Vagina (tissue), 2 donors: ENCODE measurements at regions not wholly inside any gene's neighbourhood (a gene's known extent, or its start where the extent isn't known, plus 50 kb on each side); places are given as distances from the start of the nearest gene placed in this dataset.
"Not testable (repeated sequence)": the region's sequence is repeated elsewhere in the genome, so short reads cannot be mapped to it uniquely, and the experiment has no call there.

ENCODE experiments used
- DNase-seq, 2 donors: peaks; one replicate each; pipeline ENCODE4 v3.0.0-alpha.2; 2017; ENCODE audit errors: extremely low spot score in 2 of 2
- H3K27ac ChIP-seq: fragments of 200-600 bp; sonication (generic); one replicate; pipeline ENCODE4 v1.5.1; 2019
- H3K27me3 ChIP-seq: fragments of 200-600 bp; sonication (generic); one replicate; pipeline ENCODE4 v1.5.1; 2019
- H3K36me3 ChIP-seq, 2 donors: fragments of 200-600 bp; sonication (generic); one replicate each; pipeline ENCODE4 v1.5.1; 2017 to 2019
- H3K4me1 ChIP-seq: fragments of 200-600 bp; sonication (generic); one replicate; pipeline ENCODE4 v1.5.1; 2019
- H3K4me3 ChIP-seq, 2 donors: fragments of 200-600 bp; sonication (generic); 1 replicate in 1 of 2; 2 replicates in 1 of 2; pipeline ENCODE4 v1.5.1; 2016 to 2019
- H3K9me3 ChIP-seq: fragments of 200-600 bp; sonication (generic); one replicate; pipeline ENCODE4 v1.5.1; 2019
- POLR2A ChIP-seq, 2 donors: fragments of 450-650 bp; IDR thresholded peaks; one replicate each; pipeline ENCODE4 v1.6.1; 2017; ENCODE audit warnings: antibody characterized with exemption in 2 of 2, mild to moderate bottlenecking in 2 of 2, moderate library complexity in 2 of 2
- POLR2AphosphoS5 ChIP-seq, 2 donors: sonication (generic); formaldehyde crosslinking; IDR thresholded peaks; one replicate each; pipeline ENCODE4 v1.9.0; 2017; ENCODE audit warnings: antibody characterized with exemption in 2 of 2, mild to moderate bottlenecking in 2 of 2, low read depth in 1 of 2; ENCODE audit not compliant: insufficient read depth in 1 of 2
- intact Hi-C: fragments of 100-400 bp; cut with DNase I; formaldehyde crosslinking; loops from one replicate; pipeline ENCODE4 v1.15.1; 2023
- TF ChIP-seq, protein P1 (sequence below), 3 experiments: fragments of 450-650 bp in 2 of 3; fragments of 200-600 bp in 1 of 3; sonication (generic) in 1 of 3; IDR thresholded peaks; one replicate each; pipeline ENCODE4 v1.5.1; 2017 to 2019; ENCODE audit warnings: antibody characterized with exemption in 3 of 3, mild to moderate bottlenecking in 2 of 3, moderate library complexity in 2 of 3

DNA sequence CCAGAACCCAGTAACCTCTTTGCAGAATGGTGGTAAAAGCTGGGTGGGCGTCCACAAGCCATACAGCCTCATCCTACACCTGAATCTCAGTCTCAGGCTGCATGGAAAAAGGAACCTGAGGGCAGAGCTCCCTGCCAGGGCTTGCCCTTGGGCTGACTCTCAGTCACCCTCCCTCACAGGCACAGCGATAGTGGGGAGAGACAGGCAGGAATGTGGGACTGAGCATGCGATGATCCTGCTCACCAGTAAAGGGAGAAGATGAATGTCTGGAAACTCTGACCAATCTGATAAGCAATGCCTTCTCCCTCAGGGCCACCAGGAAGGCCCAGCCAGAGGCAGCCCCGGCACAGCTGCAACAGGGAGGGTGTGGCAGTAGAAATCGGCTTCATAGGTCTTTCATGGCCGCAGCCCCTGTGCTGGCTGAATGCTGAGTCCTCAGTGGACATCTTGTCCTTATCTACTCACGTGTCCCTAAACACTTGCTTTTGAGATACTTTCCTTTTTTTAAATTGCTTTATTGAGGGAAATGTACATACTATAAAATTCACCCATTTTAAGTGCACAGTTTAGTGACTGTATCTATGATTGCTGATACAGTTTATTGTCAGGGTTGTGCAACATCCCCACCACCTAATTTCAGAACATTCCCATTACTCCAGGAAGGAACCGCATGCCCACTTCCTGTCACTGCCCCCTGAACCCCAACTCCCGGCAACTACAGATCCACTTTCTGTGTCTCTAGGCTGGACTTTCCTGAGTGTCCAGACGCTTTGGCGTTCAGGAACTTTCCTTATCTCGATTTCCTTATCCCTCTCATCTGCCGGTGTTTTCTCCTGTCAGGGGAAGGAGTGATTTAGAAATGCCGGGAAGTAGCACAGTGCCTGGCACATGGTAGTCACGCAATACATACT is 258.1 kb downstream of the PCNX1 start:
- H3K36me3 ChIP-seq, result no peaks in the 10 kb centered on the region
- no peak overlapping the region for H3K27ac ChIP-seq
- intact Hi-C loops, result no loop called here
- H3K4me1 ChIP-seq, result no peaks in the 10 kb centered on the region
- H3K4me3 ChIP-seq, result no peak overlapping the region
- H3K27me3 ChIP-seq, result no peaks in the 10 kb centered on the region
- DNase-seq, result no peak
- H3K9me3 ChIP-seq, result no peaks in the 10 kb centered on the region
- no peak for TF ChIP-seq POLR2A (IDR thresholded peaks at IDR 0.05)
- TF ChIP-seq, protein P1, sequence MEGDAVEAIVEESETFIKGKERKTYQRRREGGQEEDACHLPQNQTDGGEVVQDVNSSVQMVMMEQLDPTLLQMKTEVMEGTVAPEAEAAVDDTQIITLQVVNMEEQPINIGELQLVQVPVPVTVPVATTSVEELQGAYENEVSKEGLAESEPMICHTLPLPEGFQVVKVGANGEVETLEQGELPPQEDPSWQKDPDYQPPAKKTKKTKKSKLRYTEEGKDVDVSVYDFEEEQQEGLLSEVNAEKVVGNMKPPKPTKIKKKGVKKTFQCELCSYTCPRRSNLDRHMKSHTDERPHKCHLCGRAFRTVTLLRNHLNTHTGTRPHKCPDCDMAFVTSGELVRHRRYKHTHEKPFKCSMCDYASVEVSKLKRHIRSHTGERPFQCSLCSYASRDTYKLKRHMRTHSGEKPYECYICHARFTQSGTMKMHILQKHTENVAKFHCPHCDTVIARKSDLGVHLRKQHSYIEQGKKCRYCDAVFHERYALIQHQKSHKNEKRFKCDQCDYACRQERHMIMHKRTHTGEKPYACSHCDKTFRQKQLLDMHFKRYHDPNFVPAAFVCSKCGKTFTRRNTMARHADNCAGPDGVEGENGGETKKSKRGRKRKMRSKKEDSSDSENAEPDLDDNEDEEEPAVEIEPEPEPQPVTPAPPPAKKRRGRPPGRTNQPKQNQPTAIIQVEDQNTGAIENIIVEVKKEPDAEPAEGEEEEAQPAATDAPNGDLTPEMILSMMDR (IDR thresholded peaks at IDR 0.05), result no peak
- TF ChIP-seq POLR2AphosphoS5 (IDR thresholded peaks at IDR 0.05; ENCODE audit: insufficient read depth in 1 of 2, low read depth in 1 of 2), result no peak

DNA sequence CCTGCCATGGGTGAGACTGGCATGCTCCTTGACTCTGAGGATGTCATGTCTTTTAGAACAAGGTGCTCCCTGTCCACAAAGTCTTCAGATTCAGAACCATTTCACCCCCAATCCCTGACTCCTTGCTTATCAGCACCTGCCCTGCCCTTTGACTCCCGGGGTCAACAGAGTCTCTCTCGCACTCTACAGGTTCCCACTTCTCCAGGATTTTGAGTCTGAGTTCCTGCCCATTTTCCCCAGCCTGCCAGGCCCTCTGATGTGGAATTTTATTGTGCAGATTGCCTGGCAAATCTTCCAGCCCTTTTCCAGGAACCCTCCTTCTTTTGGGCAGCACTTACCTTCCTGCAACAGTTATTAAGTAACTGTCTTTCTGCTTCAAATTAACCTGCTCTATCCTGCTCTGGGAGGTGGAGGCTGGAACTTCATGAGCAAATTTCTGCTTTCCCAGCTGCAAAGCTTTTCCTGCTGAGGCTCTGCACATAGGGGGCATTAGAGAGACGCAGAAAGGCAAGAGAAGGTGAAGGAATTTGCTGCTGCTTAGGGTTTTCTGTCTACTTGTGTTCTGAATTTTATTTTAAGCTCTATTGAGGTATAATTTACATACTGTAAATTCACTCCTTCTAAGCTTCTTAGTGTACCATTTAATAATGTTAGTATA is 259.1 kb downstream of the PCNX1 start:
- Histone ChIP-seq H3K4me1 (no peaks in the 10 kb centered on the region), H3K36me3 (no peaks in the 10 kb centered on the region), H3K9me3 (no peaks in the 10 kb centered on the region), H3K27me3 (no peaks in the 10 kb centered on the region), H3K27ac (no peak overlapping the region), H3K4me3 (no peak overlapping the region)
- intact Hi-C loops, result no loop called here
- no peak for DNase-seq
- TF ChIP-seq POLR2A (IDR thresholded peaks at IDR 0.05) (no peak), POLR2AphosphoS5 (IDR thresholded peaks at IDR 0.05; ENCODE audit: insufficient read depth in 1 of 2, low read depth in 1 of 2) (no peak)
- TF ChIP-seq, protein P1 (IDR thresholded peaks at IDR 0.05), result no peak

GRCh38 chr14:71167325-71167950 is 260.2 kb downstream of the PCNX1 start:
- H3K27me3 ChIP-seq, DNase-seq, H3K4me3 ChIP-seq, H3K36me3 ChIP-seq, H3K4me1 ChIP-seq, H3K27ac ChIP-seq, H3K9me3 ChIP-seq, intact Hi-C loops: not testable (repeated sequence)

DNA sequence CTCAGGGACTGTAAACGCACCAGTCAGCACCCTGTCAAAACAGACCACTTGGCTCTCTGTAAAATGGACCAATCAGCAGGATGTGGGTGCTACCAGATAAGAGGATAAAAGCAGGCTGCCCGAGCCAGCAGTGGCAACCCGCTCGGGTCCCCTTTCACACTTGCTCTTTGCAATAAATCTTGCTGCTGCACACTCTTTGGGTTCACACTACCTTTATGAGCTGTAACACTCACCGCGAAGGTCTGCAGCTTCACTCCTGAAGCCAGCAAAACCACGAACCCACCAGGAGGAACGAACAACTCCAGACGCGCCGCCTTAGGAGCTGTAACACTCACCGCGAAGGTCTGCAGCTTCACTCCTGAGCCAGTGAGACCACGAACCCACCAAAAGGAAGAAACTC is 260.9 kb downstream of the PCNX1 start:
- H3K36me3 ChIP-seq, H3K27ac ChIP-seq, H3K9me3 ChIP-seq, H3K4me1 ChIP-seq, intact Hi-C loops, H3K27me3 ChIP-seq, DNase-seq: not testable (repeated sequence)
- peak overlapping the region in 1 of 2 donors; percentile 22 for H3K4me3 ChIP-seq

DNA sequence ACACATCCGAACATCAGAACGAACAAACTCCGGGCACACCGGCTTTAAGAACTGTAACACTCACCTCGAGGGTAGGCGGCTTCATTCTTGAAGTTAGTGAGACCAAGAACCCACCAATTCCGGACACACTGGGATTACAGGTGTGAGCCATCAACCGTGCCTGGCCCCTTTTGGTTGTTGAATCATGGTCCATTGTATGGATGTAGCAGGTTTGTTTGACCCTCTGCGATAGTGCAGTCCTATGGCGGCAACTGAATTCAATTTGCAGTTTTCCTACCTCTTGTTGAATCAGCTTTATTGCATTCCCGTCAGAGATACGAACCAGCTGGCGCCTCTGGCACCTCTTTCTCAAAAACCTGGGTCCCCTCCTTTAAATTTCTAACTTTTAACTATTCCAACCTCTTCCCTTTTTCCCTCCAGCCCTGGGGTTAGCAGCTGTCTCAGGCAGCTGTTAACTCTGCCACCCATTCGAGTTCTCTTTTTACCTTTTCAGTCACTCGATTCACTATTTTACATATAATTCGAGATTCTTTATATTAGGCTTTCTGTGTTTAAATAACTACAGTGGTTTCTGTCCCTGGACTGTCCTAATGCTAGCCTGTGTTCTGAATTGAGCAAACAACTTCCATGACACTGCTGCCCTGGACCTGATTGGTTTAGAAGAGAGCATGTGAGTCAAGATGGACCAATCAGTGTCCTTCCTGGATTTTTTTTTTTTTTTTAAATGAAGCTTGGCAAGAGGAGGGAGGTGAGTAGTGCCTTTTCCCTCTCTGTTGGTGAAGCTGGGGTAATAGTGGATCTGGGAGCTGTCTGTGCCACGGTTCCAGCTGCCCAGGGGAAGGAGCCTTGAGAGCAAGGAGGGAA is 261.5 kb downstream of the PCNX1 start:
- no peaks in the 10 kb centered on the region for H3K9me3 ChIP-seq
- TF ChIP-seq POLR2AphosphoS5 (IDR thresholded peaks at IDR 0.05; ENCODE audit: insufficient read depth in 1 of 2, low read depth in 1 of 2) (no peak), POLR2A (IDR thresholded peaks at IDR 0.05) (no peak)
- TF ChIP-seq, protein P1 (IDR thresholded peaks at IDR 0.05), result no peak
- H3K4me1 ChIP-seq, result no peaks in the 10 kb centered on the region
- no peak overlapping the region for H3K27ac ChIP-seq
- no peaks in the 10 kb centered on the region for H3K27me3 ChIP-seq
- H3K36me3 ChIP-seq, result no peaks in the 10 kb centered on the region
- DNase-seq, result no peak
- peak overlapping the region in 1 of 2 donors; percentile 22 for H3K4me3 ChIP-seq
- intact Hi-C loops, result no loop called here
